B cell (primary cell): ENCODE measurements at regions not wholly inside any gene's neighbourhood (a gene's known extent, or its start where the extent isn't known, plus 50 kb on each side); places are given as distances from the start of the nearest gene placed in this dataset.

Experiments
- EZH2 ChIP-seq: IDR thresholded peaks from 2 replicates; pipeline ENCODE4 v1.6.1; 2012; ENCODE audit warnings: borderline replicate concordance, low read depth, mild to moderate bottlenecking, moderate library complexity, low read length; ENCODE audit not compliant: insufficient read depth, poor library complexity, severe bottlenecking
- TF ChIP-seq, protein P1 (sequence below): fragments of 200-600 bp; IDR thresholded peaks from one replicate; pipeline ENCODE4 v1.8.0; 2022; ENCODE audit warnings: antibody characterized with exemption, mild to moderate bottlenecking

DNA sequence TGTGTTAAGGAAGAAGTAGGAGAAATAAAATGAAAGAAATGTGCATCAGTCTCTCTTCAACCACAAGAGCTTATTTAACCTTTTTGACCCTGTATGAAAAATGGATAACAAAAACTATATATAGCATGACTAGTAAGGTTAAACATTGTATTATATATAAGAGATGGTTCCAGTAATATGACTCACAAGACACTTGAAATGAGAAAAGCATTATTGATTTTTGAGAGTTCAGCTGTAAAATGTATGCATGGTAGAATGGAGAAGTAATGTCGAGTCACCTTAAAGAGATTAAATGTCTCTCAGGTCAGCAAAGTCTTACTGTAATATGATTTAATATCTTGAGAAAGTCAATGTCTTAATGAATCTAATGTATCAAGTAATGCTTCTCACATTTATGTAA is 860.9 kb downstream of the TAF11L14 start:
- no peak for TF ChIP-seq EZH2
- TF ChIP-seq, protein P1, sequence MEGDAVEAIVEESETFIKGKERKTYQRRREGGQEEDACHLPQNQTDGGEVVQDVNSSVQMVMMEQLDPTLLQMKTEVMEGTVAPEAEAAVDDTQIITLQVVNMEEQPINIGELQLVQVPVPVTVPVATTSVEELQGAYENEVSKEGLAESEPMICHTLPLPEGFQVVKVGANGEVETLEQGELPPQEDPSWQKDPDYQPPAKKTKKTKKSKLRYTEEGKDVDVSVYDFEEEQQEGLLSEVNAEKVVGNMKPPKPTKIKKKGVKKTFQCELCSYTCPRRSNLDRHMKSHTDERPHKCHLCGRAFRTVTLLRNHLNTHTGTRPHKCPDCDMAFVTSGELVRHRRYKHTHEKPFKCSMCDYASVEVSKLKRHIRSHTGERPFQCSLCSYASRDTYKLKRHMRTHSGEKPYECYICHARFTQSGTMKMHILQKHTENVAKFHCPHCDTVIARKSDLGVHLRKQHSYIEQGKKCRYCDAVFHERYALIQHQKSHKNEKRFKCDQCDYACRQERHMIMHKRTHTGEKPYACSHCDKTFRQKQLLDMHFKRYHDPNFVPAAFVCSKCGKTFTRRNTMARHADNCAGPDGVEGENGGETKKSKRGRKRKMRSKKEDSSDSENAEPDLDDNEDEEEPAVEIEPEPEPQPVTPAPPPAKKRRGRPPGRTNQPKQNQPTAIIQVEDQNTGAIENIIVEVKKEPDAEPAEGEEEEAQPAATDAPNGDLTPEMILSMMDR: no peak
